HG02798 (cell line): ENCODE measurements at regions not wholly inside any gene's neighbourhood (a gene's known extent, or its start where the extent isn't known, plus 50 kb on each side); places are given as distances from the start of the nearest gene placed in this dataset.

ENCODE experiments used
- ATAC-seq: cut with Tn5 transposase; IDR thresholded peaks from one replicate; pipeline ENCODE4 v1.9.1; 2021; ENCODE audit warnings: mild to moderate bottlenecking; ENCODE audit not compliant: unreplicated experiment, poor library complexity

DNA sequence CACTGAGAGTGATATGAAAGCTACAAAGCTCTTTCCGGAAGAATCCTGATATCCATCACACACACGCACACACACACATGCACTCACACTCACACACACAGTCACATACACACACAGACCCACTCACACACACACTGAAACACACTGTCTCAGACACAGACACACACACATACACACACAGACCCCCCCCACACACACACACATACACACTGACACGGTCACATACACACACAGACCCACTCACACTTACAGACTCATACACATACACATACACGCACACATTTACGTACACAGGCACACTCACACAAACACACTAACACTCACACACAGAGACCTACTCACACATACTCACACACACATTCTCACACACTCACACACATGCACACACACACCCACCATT lies 58.6 kb downstream of the LIG4 start:
- no peak for ATAC-seq

DNA sequence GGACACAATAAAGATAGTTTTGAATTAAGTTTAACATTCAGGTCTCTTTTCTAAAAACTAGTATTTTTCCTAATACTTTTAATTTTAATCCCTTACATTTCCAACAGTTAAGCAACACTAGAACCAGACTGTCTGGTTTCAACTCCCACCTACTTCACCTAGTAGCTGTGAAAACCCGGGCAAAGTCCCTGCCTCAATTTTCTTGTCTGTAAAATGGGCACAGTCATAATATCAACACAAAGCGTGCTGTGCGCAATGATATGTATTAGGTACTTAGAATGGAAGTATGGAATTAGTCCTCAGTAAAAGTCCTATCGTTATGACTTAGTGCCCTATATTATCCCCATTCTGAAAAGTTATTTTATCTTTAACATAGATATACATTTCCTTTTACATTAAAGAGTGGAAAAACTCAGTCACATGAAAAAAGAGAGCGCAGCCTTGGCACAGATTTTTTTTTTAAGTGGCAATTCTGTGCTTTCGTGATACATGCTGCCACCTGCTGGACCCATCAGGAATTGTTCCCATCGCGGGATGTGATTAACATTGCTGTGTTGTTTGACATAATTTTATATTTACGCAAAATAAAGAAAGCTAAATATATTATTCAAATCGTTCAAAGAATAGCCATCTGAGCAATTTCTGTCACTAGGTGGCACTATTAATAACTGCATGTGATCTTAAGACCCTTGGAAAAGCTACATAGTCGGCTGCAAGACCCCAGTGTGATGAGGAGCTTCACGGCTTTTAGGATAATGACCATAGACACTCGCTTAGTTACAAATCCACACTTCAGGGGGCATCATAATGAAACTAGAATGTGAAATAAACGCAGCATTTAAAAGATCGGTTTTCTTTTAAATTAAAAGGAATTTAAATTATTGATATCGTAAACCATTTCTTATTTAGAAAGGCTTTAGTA lies 59.9 kb downstream of the LIG4 start:
- ATAC-seq: peak; percentile 68

DNA sequence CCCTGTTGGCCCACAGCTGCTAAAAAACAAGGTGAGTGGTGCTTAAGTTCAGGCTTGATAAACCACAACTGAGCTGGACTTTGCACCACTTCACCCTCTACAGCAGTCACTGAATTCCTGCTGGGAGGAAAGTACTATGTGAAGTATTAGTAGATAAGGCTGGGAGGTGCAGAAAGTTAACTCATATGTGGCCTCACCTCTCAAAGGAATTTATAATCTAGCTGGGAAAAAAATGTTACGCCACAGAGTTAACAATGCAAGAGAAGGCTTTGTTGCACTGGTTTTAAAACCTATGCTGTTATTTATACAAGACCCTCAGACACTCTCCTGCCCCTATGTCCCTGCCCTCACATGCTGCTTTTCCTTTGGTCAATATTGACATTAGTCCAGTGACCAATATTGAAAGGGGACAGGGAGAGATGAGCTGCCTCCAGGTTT lies 60.9 kb downstream of the LIG4 start:
- ATAC-seq: no peak

DNA sequence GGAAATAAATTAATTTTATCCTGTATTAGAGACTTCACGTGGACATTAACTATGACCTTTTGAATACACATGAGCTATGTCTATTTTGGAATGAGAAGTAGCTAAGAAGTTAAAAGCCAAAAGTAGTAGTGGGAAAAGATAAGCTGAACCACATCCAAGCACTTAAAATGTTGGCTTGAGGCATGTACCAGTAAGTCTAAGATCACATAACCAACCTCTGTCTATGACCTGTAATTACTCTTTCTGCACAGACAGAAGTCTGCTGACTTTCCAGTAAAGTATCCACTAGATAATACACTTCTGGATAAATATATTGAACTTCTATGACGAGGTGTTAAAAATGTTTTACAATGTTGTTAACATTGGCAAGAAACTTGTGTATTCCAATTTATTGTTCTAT lies 68.7 kb downstream of the LIG4 start:
- no peak for ATAC-seq

DNA sequence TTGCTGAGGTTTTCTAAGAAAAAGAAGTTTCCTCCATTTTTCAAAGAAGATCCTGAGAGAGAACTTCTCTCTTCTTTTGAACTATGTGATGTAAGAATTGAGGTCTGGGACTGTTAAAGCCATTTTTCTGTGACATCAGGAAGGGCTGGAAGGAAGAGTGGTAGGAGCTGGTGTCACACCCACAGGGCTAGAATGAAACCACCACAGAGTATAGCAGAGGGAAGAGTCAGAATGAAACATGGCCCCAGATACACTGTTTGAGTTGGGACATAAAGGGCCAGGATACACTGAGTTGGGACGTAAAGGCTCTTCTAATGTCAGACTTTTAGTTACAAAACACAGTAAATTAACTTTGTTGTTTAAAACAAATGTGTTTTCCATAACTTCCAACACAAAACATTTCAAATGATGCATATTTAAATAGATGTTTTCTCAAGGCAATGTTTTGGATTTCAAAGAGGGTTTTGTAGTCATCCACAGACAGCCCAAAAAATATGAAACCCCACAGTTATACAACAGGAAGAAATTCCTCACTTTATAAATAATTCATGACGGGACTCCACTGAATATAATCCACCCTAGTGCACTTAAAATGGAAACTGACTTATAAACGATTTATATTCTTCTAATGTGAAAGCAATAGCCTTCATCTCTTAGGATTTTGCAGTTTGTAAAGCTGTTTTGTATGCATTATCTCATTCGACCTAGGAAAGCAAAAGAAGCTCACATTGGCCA lies 72.5 kb downstream of the LIG4 start:
- ATAC-seq: no peak

DNA sequence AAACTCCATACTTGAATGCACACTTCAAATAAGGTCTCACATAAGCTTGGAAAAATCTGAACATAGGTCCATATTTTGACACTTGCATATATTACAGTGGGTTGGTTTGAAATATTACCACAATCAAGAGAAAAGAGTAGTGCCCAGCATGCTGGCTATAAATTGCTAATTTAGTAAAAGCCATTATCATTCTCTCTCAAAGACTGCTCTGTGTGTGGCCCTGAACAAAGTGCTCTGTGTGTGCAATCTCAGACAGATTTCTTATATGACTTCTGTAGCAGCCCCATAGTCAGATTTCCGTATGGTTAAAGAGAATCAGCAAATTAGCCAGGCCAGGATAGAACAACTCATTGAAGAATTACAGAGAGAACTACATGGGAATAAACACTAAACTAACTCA lies 78.2 kb downstream of the LIG4 start:
- no peak for ATAC-seq

DNA sequence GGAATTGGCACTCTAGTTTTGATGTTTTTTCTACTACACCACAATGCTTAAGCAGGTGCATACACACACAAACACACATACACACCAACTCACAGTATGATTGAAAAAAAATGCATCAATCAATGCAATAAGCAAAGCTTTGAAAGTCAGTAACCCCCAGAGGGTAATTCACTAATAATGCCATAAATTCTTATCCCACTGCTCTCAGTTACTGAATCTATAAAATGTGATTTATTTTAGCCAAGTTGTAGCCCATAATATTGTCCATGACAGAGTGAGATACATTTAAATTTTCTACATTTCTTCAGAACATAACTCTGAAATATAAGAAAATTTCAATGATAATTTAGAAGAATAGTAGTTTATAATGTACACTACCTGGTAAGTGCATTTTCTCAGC lies 87.9 kb downstream of the LIG4 start:
- ATAC-seq: no peak

DNA sequence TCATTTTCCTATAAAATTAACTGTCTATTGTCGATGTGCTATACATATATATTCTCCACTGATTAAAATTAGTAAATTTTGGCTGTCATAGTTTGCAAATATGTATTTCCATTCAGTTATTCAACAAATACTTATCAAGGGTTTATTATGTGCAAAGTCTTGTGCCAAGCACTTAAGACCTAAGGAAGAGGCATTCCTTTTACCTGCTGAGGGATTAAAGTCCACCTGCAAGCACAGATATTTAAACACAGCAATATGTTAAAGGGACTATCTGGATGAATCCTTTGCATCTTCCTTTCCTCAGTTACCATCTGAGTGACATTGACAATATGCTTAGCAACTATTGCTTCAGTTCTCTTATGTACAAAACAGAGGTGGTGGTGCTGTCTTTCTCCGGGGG lies 89.3 kb downstream of the LIG4 start:
- no peak for ATAC-seq

DNA sequence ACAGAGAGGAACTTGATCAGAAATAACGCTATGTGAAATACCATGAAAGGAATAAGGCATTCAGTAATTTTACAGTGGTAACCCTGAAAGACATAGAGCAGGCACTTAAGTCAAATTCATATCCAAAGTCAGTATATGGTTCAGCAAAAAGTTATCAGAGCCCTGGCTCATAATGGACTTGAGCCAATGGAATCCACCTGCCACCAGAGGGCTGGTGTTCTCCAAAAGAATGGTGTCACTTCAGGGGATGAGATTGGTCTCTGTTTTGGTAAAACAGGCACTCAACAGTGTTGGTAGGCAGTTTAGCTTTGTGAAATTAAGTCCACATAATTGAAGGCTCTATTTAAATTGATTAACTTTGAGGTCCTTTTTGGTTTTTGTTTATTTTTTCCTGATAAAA lies 93.9 kb downstream of the LIG4 start:
- no peak for ATAC-seq

DNA sequence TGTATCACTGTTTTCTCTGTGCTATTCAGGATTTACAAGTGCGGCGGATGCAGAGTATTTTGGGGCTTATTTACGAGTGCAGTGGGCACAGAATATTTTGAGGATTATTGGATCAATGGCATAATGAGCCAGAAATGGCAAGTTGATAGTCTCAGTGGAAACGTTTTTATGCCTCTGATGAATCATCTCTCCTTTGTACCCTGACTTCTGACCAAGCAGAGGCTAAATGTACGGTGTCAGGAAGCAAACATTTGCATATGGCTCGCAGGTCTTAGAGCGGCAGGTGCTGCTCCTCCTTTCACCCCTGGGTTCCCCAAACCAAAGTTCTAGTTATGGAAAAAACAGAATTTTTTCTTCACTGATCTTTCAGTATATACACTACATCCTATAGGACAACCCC lies 94.5 kb downstream of the LIG4 start:
- no peak for ATAC-seq

DNA sequence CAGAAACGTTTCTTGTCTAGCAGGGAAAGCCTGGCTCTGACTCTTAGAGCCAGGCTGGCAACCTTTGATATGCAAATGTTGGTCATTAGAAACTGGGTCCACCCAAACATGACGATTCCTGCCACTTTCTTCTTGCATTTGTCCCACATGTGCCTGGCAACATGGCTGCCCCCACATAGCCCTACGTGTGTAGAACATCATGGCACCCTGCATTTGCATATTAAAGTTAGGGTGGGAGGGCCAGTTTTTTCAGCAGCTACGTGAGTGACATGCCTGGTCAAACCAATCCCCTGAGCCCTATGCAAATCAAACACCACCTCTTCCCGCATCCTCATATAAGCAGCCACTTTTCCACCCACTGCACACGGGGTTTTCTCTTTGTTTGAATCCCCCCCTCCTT lies 95.0 kb downstream of the LIG4 start:
- ATAC-seq: no peak

DNA sequence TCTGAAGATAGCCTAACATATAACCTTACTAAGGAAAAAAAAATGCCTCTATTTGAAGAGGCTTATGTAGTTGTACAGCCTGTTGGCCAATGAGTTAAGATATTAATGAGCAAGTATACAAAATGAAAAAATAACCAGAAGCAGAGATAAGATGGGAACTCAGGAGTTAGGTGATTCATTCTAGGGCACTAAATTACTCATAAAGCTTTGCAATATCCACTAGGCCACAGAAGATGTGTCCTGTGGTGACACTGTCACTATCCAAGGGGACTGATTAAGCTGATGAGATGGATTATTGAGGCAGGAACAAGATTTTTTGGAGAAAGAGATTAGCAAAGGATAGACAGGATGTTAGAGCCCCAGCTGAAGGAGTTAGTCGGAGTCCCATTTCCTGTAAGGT lies 99.6 kb downstream of the LIG4 start:
- no peak for ATAC-seq

DNA sequence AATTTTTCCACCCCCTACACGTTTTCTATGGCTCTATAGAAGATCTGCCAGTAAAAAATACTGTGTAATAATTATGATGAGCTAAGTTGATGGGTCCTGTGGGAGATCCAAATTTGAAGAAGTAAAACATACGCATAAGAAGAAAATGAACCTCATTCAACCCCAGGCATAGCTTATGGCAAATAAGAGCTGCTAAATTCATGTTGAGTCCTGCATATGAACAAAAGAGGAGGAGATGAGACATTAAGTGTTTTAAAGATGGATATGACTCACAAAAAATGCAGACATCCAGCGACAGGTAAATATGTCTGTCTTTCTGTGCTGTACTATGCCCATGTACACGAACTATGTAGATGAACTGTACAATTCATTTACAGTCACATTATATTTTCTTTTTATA lies 101.9 kb downstream of the LIG4 start:
- no peak for ATAC-seq

DNA sequence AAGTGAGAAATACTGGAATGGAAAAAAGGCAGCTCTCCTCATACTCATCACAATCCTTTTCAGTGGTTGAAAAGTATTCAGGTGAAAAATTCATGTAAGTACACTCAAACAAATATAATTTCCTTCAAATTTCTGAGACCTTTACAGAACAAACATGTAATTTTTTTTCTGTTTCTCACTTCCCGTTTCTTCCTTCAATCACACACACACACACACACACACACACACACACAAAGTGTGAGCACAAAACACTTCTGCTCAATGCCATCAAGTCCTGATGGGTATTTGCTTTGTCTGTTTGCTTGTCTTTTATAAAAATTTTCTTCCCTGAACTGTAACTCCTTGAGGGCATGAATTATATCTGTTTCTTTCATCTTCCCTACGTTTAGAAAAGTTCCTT lies 110.6 kb downstream of the LIG4 start:
- ATAC-seq: no peak

DNA sequence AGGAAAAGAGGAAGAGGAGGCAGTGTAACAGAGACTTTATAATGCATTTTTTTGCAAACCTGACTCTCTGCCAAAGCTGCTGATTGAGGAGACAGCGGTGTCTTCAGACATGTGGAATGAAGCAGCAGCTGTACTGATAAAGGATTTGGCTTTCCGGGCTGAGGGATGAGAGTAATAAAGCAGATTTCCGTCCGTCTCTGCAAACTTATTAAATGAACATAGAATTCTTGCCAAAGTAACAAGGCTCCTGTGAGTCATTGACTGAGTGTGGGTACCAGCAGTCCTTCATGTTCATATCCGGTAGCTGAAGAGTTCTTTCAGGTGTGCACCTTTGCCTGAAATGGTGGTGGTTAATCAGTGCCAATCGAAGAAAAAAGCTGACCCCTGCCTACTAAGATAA lies 112.6 kb downstream of the LIG4 start:
- ATAC-seq: no peak

DNA sequence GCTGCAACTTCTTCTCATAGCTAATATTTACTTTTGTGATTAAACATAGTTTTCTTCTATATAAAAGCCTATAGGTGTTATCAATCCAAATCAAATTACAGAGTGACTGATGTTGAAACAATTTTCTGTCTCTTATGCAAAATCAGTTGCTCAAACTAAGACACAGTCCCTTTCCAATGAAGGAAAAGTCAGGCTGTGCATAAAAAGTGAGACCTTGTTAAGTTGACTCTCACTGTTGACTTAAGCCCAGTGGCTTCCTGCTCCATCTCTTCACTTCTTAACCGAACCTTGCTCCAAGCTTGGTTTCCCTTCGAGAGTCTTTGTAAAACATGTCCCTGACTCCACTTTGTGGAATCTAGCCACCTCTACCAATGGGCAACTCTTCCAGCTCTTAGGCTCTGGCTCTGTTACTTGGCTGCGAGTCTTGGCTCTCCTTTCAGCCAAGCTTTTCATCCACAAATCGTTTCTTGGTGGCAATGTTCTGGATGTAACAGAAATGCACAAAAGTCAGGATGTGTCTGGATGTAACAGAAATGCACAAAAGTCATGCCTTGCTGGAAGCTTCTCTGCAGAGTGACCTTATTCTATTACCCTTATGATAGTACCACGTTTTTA lies 118.9 kb downstream of the LIG4 start:
- ATAC-seq: no peak

DNA sequence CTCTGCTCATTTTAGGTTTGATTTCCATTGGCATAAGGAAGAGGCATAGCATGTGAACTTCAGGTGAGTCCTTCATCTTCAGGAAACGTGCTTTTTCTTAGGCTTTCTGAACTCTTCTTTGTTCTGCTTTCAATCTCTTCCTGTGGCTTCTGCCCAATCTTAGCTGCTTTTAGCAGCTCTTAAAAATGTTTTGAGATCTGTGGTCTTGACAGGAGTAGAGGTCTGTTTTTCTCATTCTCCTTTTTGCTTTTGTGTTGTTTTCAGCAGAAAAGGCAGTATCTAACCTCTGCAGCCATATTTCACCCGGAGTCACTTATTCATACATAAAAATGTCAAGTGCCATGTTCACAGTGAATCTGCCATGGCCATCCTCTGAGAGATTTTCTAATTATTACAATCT lies 120.3 kb downstream of the LIG4 start:
- ATAC-seq: no peak

DNA sequence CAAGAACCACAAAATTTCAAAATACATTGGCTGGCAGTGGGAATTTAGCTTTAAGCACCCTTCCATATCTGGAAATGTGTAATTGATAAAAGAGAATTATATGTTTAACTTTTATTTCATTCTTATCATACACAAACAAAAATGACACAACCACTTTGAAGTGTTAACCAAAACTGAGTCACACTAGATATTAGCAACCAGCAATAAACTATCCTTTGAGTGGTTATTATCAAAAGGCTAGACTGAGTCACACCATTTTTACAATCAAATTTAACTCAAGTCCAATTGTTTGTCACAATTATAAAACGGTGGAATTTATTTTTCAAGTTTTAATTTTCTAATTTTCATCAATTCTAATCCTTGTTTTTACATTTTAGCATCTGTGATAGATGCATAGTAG lies 121.7 kb downstream of the LIG4 start:
- ATAC-seq: no peak

DNA sequence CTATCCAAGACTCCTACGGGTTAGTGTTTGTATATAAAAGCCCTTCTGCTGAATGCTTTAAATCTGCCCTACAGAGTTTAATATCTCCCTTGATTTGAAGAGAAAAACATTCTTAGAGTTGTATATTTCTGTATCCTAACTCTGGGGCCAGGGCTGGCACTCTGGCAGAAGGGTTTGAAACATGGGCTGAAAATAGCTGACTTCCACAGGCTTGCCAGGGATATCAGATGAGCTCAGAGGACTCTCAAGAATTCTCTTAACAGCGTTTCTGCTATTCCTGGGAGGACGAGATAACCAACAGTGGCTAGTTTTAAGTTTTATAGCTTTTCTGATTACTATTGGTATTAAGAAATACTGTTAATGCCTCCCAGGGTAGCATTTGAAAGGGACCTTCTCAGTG lies 127.5 kb downstream of the LIG4 start:
- no peak for ATAC-seq

DNA sequence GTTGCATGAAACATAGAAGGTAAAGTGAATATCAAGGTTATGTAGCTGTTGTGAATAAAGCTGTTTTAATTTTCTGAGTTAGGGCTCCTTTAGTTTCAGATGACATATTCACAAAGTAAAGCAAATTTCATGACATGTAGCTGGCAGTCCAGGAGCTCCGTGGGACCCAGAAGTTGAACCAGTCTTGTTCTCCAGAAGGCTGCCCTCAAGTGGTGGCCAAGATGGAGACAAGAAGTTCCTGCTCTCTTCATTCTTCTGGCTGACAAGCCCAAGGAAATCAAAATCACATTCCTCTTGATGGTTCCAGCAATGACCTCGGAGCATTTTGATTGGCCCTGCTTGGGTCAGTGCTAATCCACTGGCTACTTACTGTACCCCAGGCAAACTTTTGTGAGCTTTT lies 128.7 kb downstream of the LIG4 start:
- no peak for ATAC-seq

DNA sequence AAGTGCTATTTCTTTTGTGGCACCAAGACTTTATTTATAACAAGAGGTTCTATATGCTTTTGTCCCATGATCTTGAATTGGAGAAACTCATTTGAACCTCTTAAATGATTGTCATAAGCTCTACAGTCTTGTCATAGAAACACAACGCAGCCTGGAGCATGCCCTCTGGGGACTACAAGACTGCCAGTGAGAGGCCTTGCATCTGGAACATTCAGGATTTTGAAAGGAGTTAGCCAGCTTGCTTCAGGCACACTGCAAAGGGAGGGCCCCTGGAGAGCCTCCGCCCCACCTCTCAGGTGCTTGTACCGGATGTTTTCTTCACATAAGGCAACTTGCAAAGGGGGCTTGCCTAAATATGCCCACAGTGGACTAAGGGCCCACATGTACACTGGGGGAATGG lies 130.5 kb downstream of the LIG4 start:
- ATAC-seq: no peak
